GM23338 (cell line): ENCODE measurements at regions not wholly inside any gene's neighbourhood (a gene's known extent, or its start where the extent isn't known, plus 50 kb on each side); places are given as distances from the start of the nearest gene placed in this dataset.

Experiments used
- CREB1 ChIP-seq: fragments of 250-450 bp; sonication (Bioruptor Pico); IDR thresholded peaks from 2 replicates; pipeline ENCODE4 v1.5.0; 2020; ENCODE audit warnings: low read depth, mild to moderate bottlenecking, moderate library complexity
- CTCF ChIP-seq, 2 experiments: fragments of 200-600 bp in 1 of 2; sonication (generic) in 1 of 2; conservative IDR thresholded peaks; 2 replicates each; pipeline versions ENCODE4 v1.5.1 to v1.6.1; 2016 to 2017; ENCODE audit warnings: antibody characterized with exemption in 2 of 2, low read depth in 2 of 2, mild to moderate bottlenecking in 2 of 2, moderate library complexity in 1 of 2
- EZH2 ChIP-seq: fragments of 200-600 bp; sonication (generic); IDR thresholded peaks from one replicate; pipeline ENCODE4 v1.8.0; 2017; ENCODE audit warnings: antibody characterized with exemption, mild to moderate bottlenecking, low read depth; ENCODE audit not compliant: unreplicated experiment
- EZH2phosphoT487 ChIP-seq: fragments of 200-600 bp; sonication (generic); IDR thresholded peaks from one replicate; pipeline ENCODE4 v1.8.1; 2018; ENCODE audit warnings: antibody characterized with exemption; ENCODE audit not compliant: unreplicated experiment
- POLR2AphosphoS5 ChIP-seq: IDR thresholded peaks from 2 replicates; pipeline ENCODE4 v1.6.1; 2016; ENCODE audit warnings: antibody characterized with exemption, low read depth
- TF ChIP-seq, protein P1 (sequence below): IDR thresholded peaks from one replicate; pipeline ENCODE4 v1.6.1; 2018; ENCODE audit warnings: antibody characterized with exemption; ENCODE audit not compliant: unreplicated experiment

GRCh38 chrX:134137341-134137740 is 99.6 kb upstream of the CCDC160 start:
- TF ChIP-seq CTCF (conservative IDR thresholded peaks at IDR 0.05; ENCODE audit: low read depth in 2 of 2) (no peak), EZH2phosphoT487 (no peak), CREB1 (CRISPR knock-in tag) (no peak), EZH2 (no peak), POLR2AphosphoS5 (no peak)
- TF ChIP-seq, protein P1, sequence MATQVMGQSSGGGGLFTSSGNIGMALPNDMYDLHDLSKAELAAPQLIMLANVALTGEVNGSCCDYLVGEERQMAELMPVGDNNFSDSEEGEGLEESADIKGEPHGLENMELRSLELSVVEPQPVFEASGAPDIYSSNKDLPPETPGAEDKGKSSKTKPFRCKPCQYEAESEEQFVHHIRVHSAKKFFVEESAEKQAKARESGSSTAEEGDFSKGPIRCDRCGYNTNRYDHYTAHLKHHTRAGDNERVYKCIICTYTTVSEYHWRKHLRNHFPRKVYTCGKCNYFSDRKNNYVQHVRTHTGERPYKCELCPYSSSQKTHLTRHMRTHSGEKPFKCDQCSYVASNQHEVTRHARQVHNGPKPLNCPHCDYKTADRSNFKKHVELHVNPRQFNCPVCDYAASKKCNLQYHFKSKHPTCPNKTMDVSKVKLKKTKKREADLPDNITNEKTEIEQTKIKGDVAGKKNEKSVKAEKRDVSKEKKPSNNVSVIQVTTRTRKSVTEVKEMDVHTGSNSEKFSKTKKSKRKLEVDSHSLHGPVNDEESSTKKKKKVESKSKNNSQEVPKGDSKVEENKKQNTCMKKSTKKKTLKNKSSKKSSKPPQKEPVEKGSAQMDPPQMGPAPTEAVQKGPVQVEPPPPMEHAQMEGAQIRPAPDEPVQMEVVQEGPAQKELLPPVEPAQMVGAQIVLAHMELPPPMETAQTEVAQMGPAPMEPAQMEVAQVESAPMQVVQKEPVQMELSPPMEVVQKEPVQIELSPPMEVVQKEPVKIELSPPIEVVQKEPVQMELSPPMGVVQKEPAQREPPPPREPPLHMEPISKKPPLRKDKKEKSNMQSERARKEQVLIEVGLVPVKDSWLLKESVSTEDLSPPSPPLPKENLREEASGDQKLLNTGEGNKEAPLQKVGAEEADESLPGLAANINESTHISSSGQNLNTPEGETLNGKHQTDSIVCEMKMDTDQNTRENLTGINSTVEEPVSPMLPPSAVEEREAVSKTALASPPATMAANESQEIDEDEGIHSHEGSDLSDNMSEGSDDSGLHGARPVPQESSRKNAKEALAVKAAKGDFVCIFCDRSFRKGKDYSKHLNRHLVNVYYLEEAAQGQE: no peak
